H1 (cell line): ENCODE measurements at regions not wholly inside any gene's neighbourhood (a gene's known extent, or its start where the extent isn't known, plus 50 kb on each side); places are given as distances from the start of the nearest gene placed in this dataset.

Experiments
- EP300 ChIP-seq, 2 experiments: IDR thresholded peaks; 1 replicate in 1 of 2; 2 replicates in 1 of 2; pipeline ENCODE4 v1.6.1; 2011 to 2012; ENCODE audit warnings: low read depth in 2 of 2, low read length in 2 of 2, mild to moderate bottlenecking in 2 of 2, borderline replicate concordance in 1 of 2, inconsistent platforms in 1 of 2, moderate library complexity in 1 of 2
- HDAC6 ChIP-seq: IDR thresholded peaks from one replicate; pipeline ENCODE4 v1.7.1; 2012; ENCODE audit warnings: low read depth, mild to moderate bottlenecking, inconsistent platforms, low read length, moderate library complexity
- POLR2AphosphoS5 ChIP-seq: IDR thresholded peaks from 2 replicates; pipeline ENCODE4 v1.6.1; 2011; ENCODE audit warnings: low read depth, low read length
- POU5F1 ChIP-seq: IDR thresholded peaks from 2 replicates; pipeline ENCODE4 v1.6.1; 2011; ENCODE audit warnings: low read depth, mild to moderate bottlenecking, low read length, moderate library complexity

DNA sequence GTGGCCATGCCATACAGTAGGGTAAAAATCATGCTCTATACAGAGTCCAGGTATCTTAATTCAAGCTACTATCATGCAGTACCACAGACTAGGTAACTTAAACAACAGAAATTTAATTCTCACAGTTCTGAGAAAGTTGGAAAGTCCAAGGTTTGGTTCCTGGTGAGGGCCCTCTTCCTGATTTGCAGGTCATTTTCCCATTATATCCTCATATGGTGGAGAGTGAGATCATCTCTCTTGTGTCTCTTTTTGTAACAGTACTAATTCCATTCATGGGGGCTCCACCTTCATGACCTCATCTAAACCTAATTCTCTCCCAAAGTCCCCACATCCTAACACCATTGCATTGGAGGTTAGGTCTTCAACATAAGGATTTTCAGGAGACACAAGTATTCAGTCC, 335.0 kb upstream of the ACVR2A start (continued):
- no peak for TF ChIP-seq POLR2AphosphoS5
- TF ChIP-seq POU5F1, result no peak
- TF ChIP-seq HDAC6, result no peak
- no peak for TF ChIP-seq EP300 (IDR thresholded peaks at IDR 0.05; ENCODE audit: borderline replicate concordance in 1 of 2, low read depth in 2 of 2, low read length in 2 of 2)
